ENCODE measurements at regions not wholly inside any gene's neighbourhood (a gene's known extent, or its start where the extent isn't known, plus 50 kb on each side); places are given as distances from the start of the nearest gene placed in this dataset.
"Not testable (repeated sequence)": the region's sequence is repeated elsewhere in the genome, so short reads cannot be mapped to it uniquely, and the experiment has no call there.

DNA sequence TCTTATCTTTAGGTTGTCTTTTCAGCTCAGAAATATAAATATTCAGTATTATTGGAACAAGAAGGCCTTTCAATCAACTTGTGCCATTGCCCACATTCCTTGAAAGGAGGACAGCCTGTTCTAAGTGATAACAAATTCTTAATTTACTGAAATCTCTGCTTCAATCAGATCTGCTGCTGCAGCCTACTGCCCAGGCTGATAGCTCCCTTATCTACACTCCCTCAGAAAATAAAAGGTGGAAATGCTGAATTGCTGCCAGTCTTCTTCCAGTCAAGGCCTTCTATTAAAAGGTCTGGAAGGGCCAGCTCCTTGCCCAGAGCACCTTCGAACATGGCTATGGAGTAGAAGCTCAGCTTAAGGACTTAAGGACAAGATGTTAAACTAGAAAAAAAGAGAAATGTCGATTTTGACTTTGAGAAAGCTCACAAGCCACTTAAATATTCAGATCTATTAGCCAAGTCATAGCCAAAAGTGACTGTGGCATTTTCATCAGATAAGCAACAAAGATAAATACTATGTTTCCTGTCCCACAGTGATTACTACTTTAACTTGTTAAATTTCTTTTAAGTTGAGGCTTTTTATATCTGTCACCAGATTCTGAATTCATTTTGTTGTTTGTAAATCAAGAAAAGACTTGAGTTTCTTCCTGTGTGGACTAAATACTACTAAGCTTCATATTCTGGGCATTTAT, 480.5 kb upstream of the CBLB start:
- Mint-ChIP-seq H3K27ac (no peak overlapping the region), H3K4me3 (no peak overlapping the region), H3K9me3 (no peaks in the 10 kb centered on the region), H3K4me1 (no peaks in the 10 kb centered on the region), H3K27me3 (ENCODE audit: low read depth, poor library complexity) (peaks cover 2% of the 10 kb centered on the region), H3K36me3 (ENCODE audit: low read depth) (no peaks in the 10 kb centered on the region)
- TF ChIP-seq, protein P1, sequence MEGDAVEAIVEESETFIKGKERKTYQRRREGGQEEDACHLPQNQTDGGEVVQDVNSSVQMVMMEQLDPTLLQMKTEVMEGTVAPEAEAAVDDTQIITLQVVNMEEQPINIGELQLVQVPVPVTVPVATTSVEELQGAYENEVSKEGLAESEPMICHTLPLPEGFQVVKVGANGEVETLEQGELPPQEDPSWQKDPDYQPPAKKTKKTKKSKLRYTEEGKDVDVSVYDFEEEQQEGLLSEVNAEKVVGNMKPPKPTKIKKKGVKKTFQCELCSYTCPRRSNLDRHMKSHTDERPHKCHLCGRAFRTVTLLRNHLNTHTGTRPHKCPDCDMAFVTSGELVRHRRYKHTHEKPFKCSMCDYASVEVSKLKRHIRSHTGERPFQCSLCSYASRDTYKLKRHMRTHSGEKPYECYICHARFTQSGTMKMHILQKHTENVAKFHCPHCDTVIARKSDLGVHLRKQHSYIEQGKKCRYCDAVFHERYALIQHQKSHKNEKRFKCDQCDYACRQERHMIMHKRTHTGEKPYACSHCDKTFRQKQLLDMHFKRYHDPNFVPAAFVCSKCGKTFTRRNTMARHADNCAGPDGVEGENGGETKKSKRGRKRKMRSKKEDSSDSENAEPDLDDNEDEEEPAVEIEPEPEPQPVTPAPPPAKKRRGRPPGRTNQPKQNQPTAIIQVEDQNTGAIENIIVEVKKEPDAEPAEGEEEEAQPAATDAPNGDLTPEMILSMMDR (IDR thresholded peaks at IDR 0.05), result no peak
- no peak for DNase-seq

DNA sequence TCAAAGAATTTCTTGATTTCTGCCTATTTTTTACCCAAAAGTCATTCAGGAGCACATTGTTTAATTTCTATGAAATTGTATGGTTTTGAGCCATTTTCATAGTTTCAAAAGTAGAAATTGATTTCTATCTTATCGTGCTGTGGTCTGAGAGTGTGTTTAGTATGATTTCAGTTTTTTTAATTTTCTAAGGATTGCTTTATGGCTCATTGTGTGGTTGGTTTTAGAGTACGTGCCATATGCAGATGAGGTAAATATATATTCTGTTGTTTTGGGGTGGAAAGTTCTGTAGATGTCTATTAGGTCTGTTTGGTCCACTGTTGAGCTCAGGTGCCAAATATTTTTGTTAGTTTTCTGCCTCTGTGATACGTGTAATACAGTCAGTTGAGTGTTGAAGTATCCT, 487.1 kb upstream of the CBLB start:
- TF ChIP-seq, protein P1 (IDR thresholded peaks at IDR 0.05), result no peak

DNA sequence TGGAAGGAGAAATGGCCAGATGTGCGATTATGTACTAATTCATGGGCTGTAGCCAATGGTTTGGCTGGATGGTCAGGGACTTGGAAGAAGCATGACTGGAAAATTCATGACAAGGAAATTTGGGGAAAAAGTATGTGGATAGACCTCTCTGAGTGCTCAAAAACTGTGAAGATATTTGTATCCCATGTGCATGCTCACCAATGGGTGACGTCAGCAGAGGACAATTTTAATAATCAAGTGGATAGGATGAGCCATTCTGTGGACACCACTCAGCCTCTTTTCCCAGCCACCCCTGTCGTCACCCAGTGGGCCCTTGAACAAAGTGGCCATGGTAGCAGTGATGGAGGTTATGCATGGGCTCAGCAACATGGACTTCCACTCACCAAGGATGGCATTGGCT, 490.9 kb upstream of the CBLB start:
- no peaks in the 10 kb centered on the region for H3K4me1 Mint-ChIP-seq
- no peaks in the 10 kb centered on the region for H3K27me3 Mint-ChIP-seq (ENCODE audit: low read depth, poor library complexity)
- no peak overlapping the region for H3K4me3 Mint-ChIP-seq
- no peak for DNase-seq
- H3K36me3 Mint-ChIP-seq (ENCODE audit: low read depth), result no peaks in the 10 kb centered on the region
- no peaks in the 10 kb centered on the region for H3K9me3 Mint-ChIP-seq
- H3K27ac Mint-ChIP-seq, result no peak overlapping the region
- TF ChIP-seq, protein P1 (IDR thresholded peaks at IDR 0.05), result no peak

More for the DNA sequence above, 487.1 kb upstream of the CBLB start:
- H3K36me3 Mint-ChIP-seq (ENCODE audit: low read depth), result no peaks in the 10 kb centered on the region
- no peak overlapping the region for H3K4me3 Mint-ChIP-seq
- peaks cover 4% of the 10 kb centered on the region for H3K27me3 Mint-ChIP-seq (ENCODE audit: low read depth, poor library complexity)
- no peak for DNase-seq
- no peaks in the 10 kb centered on the region for H3K9me3 Mint-ChIP-seq
- H3K4me1 Mint-ChIP-seq, result no peaks in the 10 kb centered on the region
- H3K27ac Mint-ChIP-seq, result no peak overlapping the region

DNA sequence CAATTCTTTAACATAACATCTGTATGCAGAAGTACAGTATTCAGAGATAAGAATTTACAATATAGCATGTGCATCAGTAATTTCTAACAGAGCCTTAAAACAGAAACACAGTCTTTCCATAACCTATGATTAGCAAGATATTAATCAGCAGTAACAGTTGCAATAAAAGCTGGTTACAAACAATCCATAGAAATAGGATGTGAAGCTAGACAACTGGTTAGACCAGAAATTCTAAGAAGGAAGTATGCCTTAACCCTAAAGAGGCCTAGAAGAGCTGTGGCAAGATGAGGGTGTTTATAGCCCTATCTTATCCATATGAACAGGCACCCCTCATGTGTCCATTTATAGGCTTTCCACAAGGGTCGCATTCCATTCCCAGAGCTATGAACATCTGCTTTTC, 492.1 kb upstream of the CBLB start:
- not testable (repeated sequence) for H3K27me3 Mint-ChIP-seq (ENCODE audit: low read depth, poor library complexity); H3K4me1 Mint-ChIP-seq; H3K36me3 Mint-ChIP-seq (ENCODE audit: low read depth); H3K9me3 Mint-ChIP-seq; DNase-seq; H3K27ac Mint-ChIP-seq; H3K4me3 Mint-ChIP-seq

DNA sequence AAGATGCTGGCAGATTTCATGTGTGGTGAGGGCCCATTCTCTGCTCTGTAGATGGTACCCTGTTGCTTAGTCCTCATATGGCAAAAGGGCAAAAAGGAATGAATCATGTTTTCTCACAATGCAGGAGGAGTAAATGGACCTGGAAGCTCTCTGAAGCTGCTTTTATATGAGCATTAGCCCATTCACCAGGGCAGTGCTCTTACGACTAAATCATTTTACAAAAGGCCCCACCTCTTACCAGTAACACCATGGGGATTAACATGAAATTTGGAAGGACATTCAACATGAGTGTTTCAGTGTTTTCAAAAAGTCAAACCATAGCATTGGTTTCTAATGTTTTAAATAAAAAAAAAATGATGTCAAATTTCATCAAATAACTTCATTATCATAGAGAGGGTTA, 495.7 kb upstream of the CBLB start:
- no peaks in the 10 kb centered on the region for H3K9me3 Mint-ChIP-seq
- no peak overlapping the region for H3K27ac Mint-ChIP-seq
- H3K27me3 Mint-ChIP-seq (ENCODE audit: low read depth, poor library complexity), result no peaks in the 10 kb centered on the region
- H3K4me3 Mint-ChIP-seq, result no peak overlapping the region
- no peaks in the 10 kb centered on the region for H3K4me1 Mint-ChIP-seq
- DNase-seq, result no peak
- TF ChIP-seq, protein P1 (IDR thresholded peaks at IDR 0.05), result no peak
- no peaks in the 10 kb centered on the region for H3K36me3 Mint-ChIP-seq (ENCODE audit: low read depth)

DNA sequence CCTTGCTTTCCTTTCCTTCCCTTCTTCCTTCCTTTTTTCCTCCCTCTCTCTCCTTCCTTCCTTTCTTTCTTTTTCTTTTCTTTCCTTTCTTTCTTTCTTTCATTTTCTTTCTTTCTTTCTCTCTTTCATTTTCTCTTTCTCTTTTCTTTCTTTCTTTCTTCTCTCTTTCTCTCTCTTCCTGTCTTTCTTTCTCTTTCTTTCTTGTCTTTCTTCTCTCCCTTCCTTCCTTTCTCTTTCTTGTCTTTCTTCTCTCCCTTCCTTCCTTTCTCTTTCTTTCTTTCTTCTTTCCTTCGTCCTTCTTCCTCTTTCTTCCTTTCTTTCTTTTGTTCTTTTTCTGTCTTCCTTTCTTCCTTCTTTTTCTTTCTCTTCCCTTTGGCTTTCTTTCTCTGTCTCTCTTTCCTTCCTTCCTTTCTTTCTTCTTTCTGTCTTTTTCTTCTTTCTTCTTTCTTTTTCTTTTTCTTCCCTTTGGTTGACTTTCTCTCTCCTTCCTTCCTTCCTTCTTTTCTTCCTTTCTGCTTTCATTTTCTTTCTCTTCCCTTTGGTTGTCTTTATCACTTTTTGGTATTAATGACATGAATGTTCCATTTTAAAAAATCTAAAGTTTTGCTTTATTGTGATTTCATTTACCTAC, 496.4 kb upstream of the CBLB start:
- H3K4me3 Mint-ChIP-seq, result no peak overlapping the region
- TF ChIP-seq, protein P1 (IDR thresholded peaks at IDR 0.05), result no peak
- no peaks in the 10 kb centered on the region for H3K36me3 Mint-ChIP-seq (ENCODE audit: low read depth)
- no peaks in the 10 kb centered on the region for H3K9me3 Mint-ChIP-seq
- no peaks in the 10 kb centered on the region for H3K27me3 Mint-ChIP-seq (ENCODE audit: low read depth, poor library complexity)
- H3K4me1 Mint-ChIP-seq, result no peaks in the 10 kb centered on the region
- no peak for DNase-seq
- H3K27ac Mint-ChIP-seq, result no peak overlapping the region
